H1 (cell line): ENCODE measurements at regions not wholly inside any gene's neighbourhood (a gene's known extent, or its start where the extent isn't known, plus 50 kb on each side); places are given as distances from the start of the nearest gene placed in this dataset.
"Not testable (repeated sequence)": the region's sequence is repeated elsewhere in the genome, so short reads cannot be mapped to it uniquely, and the experiment has no call there.

Source experiments
- CTCF ChIA-PET: fragments of 300-600 bp; sonication (Branson Sonifier 250); formaldehyde crosslinking; loops from one replicate; lab custom pipeline; 2021; ENCODE audit not compliant: partially characterized antibody; lab: Charles Lee
- POLR2A ChIA-PET: fragments of 300-600 bp; sonication (Branson Sonifier 250); formaldehyde crosslinking; loops from one replicate; lab custom pipeline; 2021; ENCODE audit warnings: inconsistent platforms; ENCODE audit not compliant: partially characterized antibody; lab: Charles Lee
- DNase-seq, 2 experiments: peaks; one replicate each; pipeline versions ENCODE4 v3.0.0 to v3.0.0-alpha.2; 2010 to 2022; ENCODE audit warnings: low spot score in 2 of 2, low read depth in 1 of 2, mixed read lengths in 1 of 2
- FAIRE-seq: peaks from 2 replicates; lab custom pipeline; 2011; peaks lifted over from hg19 to GRCh38; lab: Jason Lieb, UNC
- H2AFZ ChIP-seq: 2 replicates; pipeline ENCODE4 v1.8.1; 2012; ENCODE audit warnings: low read length, inconsistent platforms
- H2AK5ac ChIP-seq: 2 replicates; pipeline ENCODE4 v1.6.1; 2013; ENCODE audit warnings: low read depth, low read length
- H2BK120ac ChIP-seq: replicated peaks from 2 replicates; pipeline ENCODE3; 2013; ENCODE audit warnings: low read depth, low read length, inconsistent platforms
- H2BK12ac ChIP-seq: 2 replicates; pipeline ENCODE4 v1.6.1; 2013; ENCODE audit warnings: low read depth, low read length
- H2BK15ac ChIP-seq: 2 replicates; pipeline ENCODE4 v1.6.1; 2013; ENCODE audit warnings: low read length
- H2BK20ac ChIP-seq: 2 replicates; pipeline ENCODE4 v1.6.1; 2013; ENCODE audit warnings: low read length
- H2BK5ac ChIP-seq: 2 replicates; pipeline ENCODE4 v1.6.1; 2013; ENCODE audit warnings: low read depth, low read length
- H3K14ac ChIP-seq: 2 replicates; pipeline ENCODE4 v1.6.1; 2013; ENCODE audit warnings: inconsistent platforms; ENCODE audit not compliant: insufficient read length
- H3K18ac ChIP-seq: 2 replicates; pipeline ENCODE4 v1.6.1; 2013; ENCODE audit warnings: low read length; ENCODE audit errors: extremely low read depth
- H3K23ac ChIP-seq: 2 replicates; pipeline ENCODE4 v1.6.1; 2013; ENCODE audit warnings: inconsistent platforms; ENCODE audit not compliant: insufficient read length
- H3K23me2 ChIP-seq: 2 replicates; pipeline ENCODE4 v1.6.1; 2013; ENCODE audit warnings: low read depth, low read length
- H3K27ac ChIP-seq: 2 replicates; pipeline ENCODE4 v1.6.1; 2011; ENCODE audit warnings: low read depth, low read length, inconsistent platforms
- H3K27me3 ChIP-seq, 4 experiments: replicated peaks in 1 of 4; 1 replicate in 1 of 4; 2 replicates in 3 of 4; pipeline versions ENCODE4 v1.6.1 to v1.8.1; 2011 to 2013; ENCODE audit warnings: low read length in 3 of 4, mild to moderate bottlenecking in 3 of 4, inconsistent platforms in 2 of 4, mixed read lengths in 2 of 4, moderate library complexity in 1 of 4; ENCODE audit not compliant: control insufficient read depth in 3 of 4, insufficient read depth in 3 of 4; ENCODE audit errors: extremely low read depth in 1 of 4
- H3K36me3 ChIP-seq, 4 experiments: 2 replicates each; pipeline versions ENCODE4 v1.6.1 to v1.8.1; 2011 to 2013; ENCODE audit warnings: mild to moderate bottlenecking in 4 of 4, low read length in 3 of 4, moderate library complexity in 2 of 4, control low read depth in 1 of 4, inconsistent platforms in 1 of 4; ENCODE audit not compliant: insufficient read depth in 4 of 4, control insufficient read depth in 2 of 4
- H3K4ac ChIP-seq: replicated peaks from 2 replicates; pipeline ENCODE3; 2013; ENCODE audit warnings: low read length, low read depth, mixed read lengths, inconsistent platforms; ENCODE audit not compliant: insufficient read length
- H3K4me1 ChIP-seq, 4 experiments: replicated peaks in 1 of 4; 1 replicate in 1 of 4; 2 replicates in 3 of 4; pipeline versions ENCODE4 v1.6.1 to v1.8.1; 2011 to 2013; ENCODE audit warnings: low read length in 3 of 4, inconsistent platforms in 2 of 4, mixed read lengths in 1 of 4; ENCODE audit not compliant: insufficient read depth in 4 of 4, control insufficient read depth in 3 of 4
- H3K4me2 ChIP-seq, 2 experiments: 2 replicates each; pipeline versions ENCODE4 v1.6.1 to v1.8.1; 2011 to 2013; ENCODE audit warnings: low read depth in 2 of 2, low read length in 2 of 2, control low read depth in 1 of 2, inconsistent platforms in 1 of 2, mild to moderate bottlenecking in 1 of 2; ENCODE audit not compliant: insufficient read depth in 1 of 2
- H3K4me3 ChIP-seq, 4 experiments: fragments of 200-600, 300-600 bp in 1 of 4; sonication (generic), shearing (Covaris generic), sonication (Bioruptor Twin) in 1 of 4; 2 replicates each; pipeline versions ENCODE4 v1.5.1 to v1.8.1; 2011 to 2016; ENCODE audit warnings: low read length in 4 of 4, low read depth in 3 of 4, control low read depth in 2 of 4, inconsistent platforms in 2 of 4, mild to moderate bottlenecking in 2 of 4, mixed read lengths in 1 of 4, moderate library complexity in 1 of 4; ENCODE audit not compliant: insufficient read depth in 2 of 4; ENCODE audit errors: extremely low read depth in 1 of 4
- H3K56ac ChIP-seq: replicated peaks from 2 replicates; pipeline ENCODE3; 2013; ENCODE audit warnings: low read depth, mild to moderate bottlenecking, mixed read lengths, low read length, inconsistent platforms; ENCODE audit not compliant: insufficient read length
- H3K79me1 ChIP-seq: 2 replicates; pipeline ENCODE4 v1.6.1; 2013; ENCODE audit warnings: low read depth, low read length, control low read depth
- H3K79me2 ChIP-seq, 2 experiments: 2 replicates each; pipeline versions ENCODE4 v1.6.1 to v1.8.1; 2012 to 2013; ENCODE audit warnings: low read length in 2 of 2, mild to moderate bottlenecking in 2 of 2, inconsistent platforms in 1 of 2; ENCODE audit not compliant: insufficient read depth in 2 of 2, control insufficient read depth in 1 of 2
- H3K9ac ChIP-seq, 4 experiments: replicated peaks in 1 of 4; 1 replicate in 1 of 4; 2 replicates in 3 of 4; pipeline versions ENCODE4 v1.6.1 to v1.8.1; 2011 to 2013; ENCODE audit warnings: low read depth in 3 of 4, low read length in 3 of 4, control low read depth in 2 of 4, mild to moderate bottlenecking in 2 of 4, moderate library complexity in 2 of 4, inconsistent platforms in 1 of 4; ENCODE audit errors: extremely low read depth in 1 of 4
- H3K9me3 ChIP-seq, 2 experiments: 2 replicates each; pipeline versions ENCODE4 v1.6.1 to v1.8.1; 2012 to 2013; ENCODE audit warnings: mild to moderate bottlenecking in 2 of 2, moderate library complexity in 2 of 2, control low read depth in 1 of 2, inconsistent platforms in 1 of 2, low read depth in 1 of 2, low read length in 1 of 2, mixed read lengths in 1 of 2; ENCODE audit not compliant: insufficient read depth in 2 of 2
- H4K20me1 ChIP-seq, 2 experiments: replicated peaks in 1 of 2; 2 replicates each; pipeline versions ENCODE3 to v1.8.1; 2011 to 2013; ENCODE audit warnings: inconsistent platforms in 2 of 2, low read length in 2 of 2, mild to moderate bottlenecking in 1 of 2; ENCODE audit not compliant: insufficient read depth in 2 of 2, control insufficient read depth in 1 of 2
- H4K5ac ChIP-seq: 2 replicates; pipeline ENCODE4 v1.6.1; 2013; ENCODE audit warnings: low read length, low read depth, mixed read lengths, inconsistent platforms; ENCODE audit not compliant: insufficient read length
- H4K8ac ChIP-seq: 2 replicates; pipeline ENCODE4 v1.8.0; 2013; ENCODE audit warnings: mild to moderate bottlenecking, moderate library complexity, low read length, inconsistent platforms; ENCODE audit not compliant: insufficient read depth; ENCODE audit errors: extremely low read depth
- H4K91ac ChIP-seq: replicated peaks from 2 replicates; pipeline ENCODE3; 2013; ENCODE audit warnings: low read length, mixed read lengths, inconsistent platforms; ENCODE audit not compliant: insufficient read length
- MAFK ChIP-seq: IDR thresholded peaks from 2 replicates; pipeline ENCODE4 v1.6.1; 2012; ENCODE audit warnings: low read depth, mild to moderate bottlenecking, improper control_type of control experiment, low read length
- WGBS, 2 experiments: shearing (Covaris generic) in 1 of 2; methylation state at CpG; one replicate each; pipeline versions ENCODE4 v1.1.6 to v1.1.7; 2013 to 2015; ENCODE audit warnings: low lambda C conversion rate in 2 of 2, mixed read lengths in 2 of 2, inconsistent platforms in 1 of 2, low coverage in 1 of 2, missing lambda C conversion rate in 1 of 2; ENCODE audit not compliant: insufficient replicate concordance in 2 of 2, insufficient coverage in 1 of 2, insufficient read length in 1 of 2; ENCODE audit errors: extremely low coverage in 1 of 2, missing lambda C conversion rate in 1 of 2; 5-methylcytosine and 5-hydroxymethylcytosine counted together

DNA sequence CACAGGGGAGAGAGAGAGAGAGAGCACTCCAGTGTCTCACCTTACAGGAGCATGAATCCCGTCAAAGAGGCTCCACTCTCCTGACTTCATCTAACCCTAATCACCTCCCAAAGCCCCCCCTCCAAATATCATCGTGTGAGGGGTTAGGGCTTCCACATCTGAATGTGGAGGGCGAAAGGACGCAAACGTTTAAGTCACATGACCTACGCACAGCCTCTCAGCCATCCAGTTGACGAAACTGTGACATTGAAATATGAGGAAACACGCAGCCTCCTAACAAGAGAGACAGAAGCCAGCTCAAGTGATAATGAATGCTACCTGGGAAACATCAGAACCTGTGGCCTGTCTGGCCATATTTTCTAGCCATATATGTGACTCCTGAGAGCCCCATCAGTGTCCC is 63.7 kb downstream of the MATN1 start (continued):
- TF ChIP-seq MAFK, result no peak
- TF ChIP-seq, all 59 proteins: peak for 0

DNA sequence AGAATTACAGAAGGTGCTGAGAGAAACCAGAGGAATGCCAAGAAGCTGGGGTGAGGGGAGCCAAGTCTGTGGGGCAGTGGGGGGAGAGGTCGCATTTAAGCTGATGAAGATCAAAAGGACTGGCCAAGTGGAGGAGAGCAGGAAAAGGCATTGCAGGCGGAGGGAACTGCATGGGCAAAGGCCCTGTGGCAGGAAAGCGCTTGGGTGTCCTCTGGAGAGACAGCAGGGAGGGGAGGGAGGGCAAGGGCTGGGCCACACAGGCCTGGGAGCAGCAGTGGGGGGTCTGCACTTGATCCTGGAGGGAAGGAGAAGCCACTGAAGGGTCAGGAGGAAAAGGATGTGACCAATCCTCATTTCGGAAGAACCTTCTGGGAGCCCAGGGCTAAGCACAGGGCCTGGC is 65.0 kb downstream of the MATN1 start:
- CTCF ChIA-PET, result interaction anchor here (1.2 kb wide), 1 partner anchor 27 kb away, joined by 3 read pairs; no protein-coding TSS in a partner anchor
- not testable (repeated sequence) for FAIRE-seq

More for the DNA sequence above, 65.0 kb downstream of the MATN1 start:
- H3K4ac ChIP-seq, H3K4me1 ChIP-seq, H3K9me3 ChIP-seq, H2BK5ac ChIP-seq, DNase-seq, H2BK120ac ChIP-seq, POLR2A ChIA-PET, H3K36me3 ChIP-seq, H3K23ac ChIP-seq, H3K79me1 ChIP-seq, H2AK5ac ChIP-seq, H4K20me1 ChIP-seq, H3K79me2 ChIP-seq, H4K91ac ChIP-seq, H3K27ac ChIP-seq, H2BK12ac ChIP-seq, H3K14ac ChIP-seq, H3K18ac ChIP-seq, H3K27me3 ChIP-seq, H4K8ac ChIP-seq, H3K9ac ChIP-seq, H3K23me2 ChIP-seq, H3K4me2 ChIP-seq, H2BK20ac ChIP-seq, H3K4me3 ChIP-seq, H3K56ac ChIP-seq, H4K5ac ChIP-seq, H2AFZ ChIP-seq, H2BK15ac ChIP-seq: not testable (repeated sequence)
- WGBS, 2 experiments, result 69% methylated on average over 3 of the region's 4 CpGs; no CpG with 5 or more reads in 1 of the 2 experiments
